ENCODE measurements at regions not wholly inside any gene's neighbourhood (a gene's known extent, or its start where the extent isn't known, plus 50 kb on each side); places are given as distances from the start of the nearest gene placed in this dataset.

DNA sequence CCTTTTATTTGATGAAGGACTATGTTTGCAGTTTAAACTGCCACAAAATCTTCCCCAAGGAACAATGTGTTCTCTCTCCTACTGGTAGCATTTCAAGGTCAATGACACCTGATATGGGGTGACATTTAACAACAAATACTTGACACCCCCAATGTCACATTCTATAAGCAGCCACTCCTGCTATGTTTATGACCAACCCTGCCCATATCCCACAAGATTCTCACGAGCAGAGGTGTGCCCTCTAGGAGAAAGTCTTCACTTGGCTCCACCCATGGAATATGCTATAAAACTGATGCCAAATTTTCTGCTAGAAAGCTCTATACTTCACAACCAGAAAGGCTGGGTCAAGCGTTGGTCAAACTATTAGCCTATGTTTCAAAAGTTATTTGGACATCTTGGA lies 105.6 kb upstream of the ARID2 start:
- TF ChIP-seq ZNF770 (CRISPR knock-in tag; IDR thresholded peaks at IDR 0.05) (no peak), BHLHE40 (IDR thresholded peaks at IDR 0.05; ENCODE audit: low read length) (no peak), NR0B2 (CRISPR knock-in tag; IDR thresholded peaks at IDR 0.05) (no peak), CTCF (CRISPR knock-in tag; IDR thresholded peaks at IDR 0.05) (no peak)
